A673 (cell line): ENCODE measurements at regions not wholly inside any gene's neighbourhood (a gene's known extent, or its start where the extent isn't known, plus 50 kb on each side); places are given as distances from the start of the nearest gene placed in this dataset.

Experiments used
- CTCF ChIP-seq: fragments of 300-800, 200-600 bp; sonication (generic); conservative IDR thresholded peaks from 2 replicates; pipeline ENCODE4 v1.5.1; 2017; ENCODE audit warnings: low read depth, mild to moderate bottlenecking, antibody characterized with exemption, low read length, moderate library complexity, mixed read lengths
- EZH2 ChIP-seq: fragments of 200-600 bp; sonication (generic); IDR thresholded peaks from 2 replicates; pipeline ENCODE4 v1.6.1; 2017; ENCODE audit warnings: borderline replicate concordance, low read depth, mild to moderate bottlenecking, mixed read lengths, antibody characterized with exemption, low read length; ENCODE audit not compliant: poor library complexity, severe bottlenecking

- TF ChIP-seq CTCF (no peak), EZH2 (no peak)
Observed at GRCh38 chr2:6394276-6394675, 471.4 kb downstream of the CMPK2 start.
